GM23338 (cell line): ENCODE measurements at regions not wholly inside any gene's neighbourhood (a gene's known extent, or its start where the extent isn't known, plus 50 kb on each side); places are given as distances from the start of the nearest gene placed in this dataset.

Experiments used
- ATAC-seq: fragments of 200-7000 bp; cut with Tn5 transposase; 3 replicates; pipeline ENCODE4 v1.9.1; 2020
- DNase-seq: peaks from one replicate; pipeline ENCODE4 v3.0.0-alpha.2; 2015; ENCODE audit warnings: low spot score
- H2AFZ ChIP-seq: fragments of 200-600 bp; sonication (generic); 2 replicates; pipeline ENCODE4 v1.8.0; 2016; ENCODE audit warnings: antibody characterized with exemption, mild to moderate bottlenecking, moderate library complexity
- H3F3A ChIP-seq: fragments of 200-600 bp; sonication (generic); replicated peaks from 2 replicates; pipeline ENCODE4 v1.8.0; 2017; ENCODE audit warnings: antibody characterized with exemption, mixed run types, low read depth
- H3K27ac ChIP-seq: fragments of 200-600 bp; sonication (generic); 2 replicates; pipeline ENCODE4 v1.6.1; 2016; ENCODE audit warnings: low read depth
- H3K27me3 ChIP-seq: fragments of 200-600 bp; sonication (generic); 2 replicates; pipeline ENCODE4 v1.8.0; 2016; ENCODE audit warnings: mild to moderate bottlenecking, mixed run types, moderate library complexity; ENCODE audit not compliant: insufficient read depth
- H3K36me3 ChIP-seq: fragments of 200-600 bp; sonication (generic); 2 replicates; pipeline ENCODE4 v1.8.0; 2016; ENCODE audit warnings: mild to moderate bottlenecking; ENCODE audit not compliant: insufficient read depth
- H3K4me1 ChIP-seq: fragments of 200-600 bp; sonication (generic); 2 replicates; pipeline ENCODE4 v1.8.0; 2016; ENCODE audit warnings: mild to moderate bottlenecking, moderate library complexity; ENCODE audit not compliant: insufficient read depth
- H3K4me2 ChIP-seq: fragments of 200-600 bp; sonication (generic); 2 replicates; pipeline ENCODE4 v1.7.1; 2017; ENCODE audit warnings: mixed run types
- H3K4me3 ChIP-seq: fragments of 200-600 bp; sonication (generic); 2 replicates; pipeline ENCODE4 v1.6.1; 2016; ENCODE audit warnings: mixed run types
- H3K79me2 ChIP-seq: fragments of 200-600 bp; sonication (generic); replicated peaks from 2 replicates; pipeline ENCODE4 v1.8.0; 2017; ENCODE audit warnings: mild to moderate bottlenecking; ENCODE audit not compliant: insufficient read depth
- H3K9me2 ChIP-seq: fragments of 200-600 bp; sonication (generic); 2 replicates; pipeline ENCODE4 v1.8.0; 2017; ENCODE audit not compliant: insufficient read depth
- H4K20me1 ChIP-seq: fragments of 200-600 bp; sonication (generic); replicated peaks from 2 replicates; pipeline ENCODE4 v1.8.0; 2017; ENCODE audit warnings: mild to moderate bottlenecking; ENCODE audit not compliant: insufficient read depth
- H3K27ac Mint-ChIP-seq: 2 replicates; pipeline ENCODE4 v1.8.0; 2020; ENCODE audit warnings: inconsistent platforms, mild to moderate bottlenecking, moderate library complexity, mixed read lengths
- H3K27me3 Mint-ChIP-seq: 3 replicates; pipeline ENCODE4 v1.8.0; 2022; ENCODE audit warnings: low read depth, mild to moderate bottlenecking, moderate library complexity, mixed read lengths, inconsistent platforms; ENCODE audit not compliant: insufficient read depth, poor library complexity
- H3K36me3 Mint-ChIP-seq: 3 replicates; pipeline ENCODE4 v1.8.0; 2021; ENCODE audit warnings: low read depth, mild to moderate bottlenecking, inconsistent platforms, moderate library complexity, mixed read lengths
- H3K4me1 Mint-ChIP-seq: 3 replicates; pipeline ENCODE4 v1.8.0; 2020; ENCODE audit warnings: mild to moderate bottlenecking, inconsistent platforms, mixed read lengths
- H3K4me3 Mint-ChIP-seq: 3 replicates; pipeline ENCODE4 v1.8.0; 2021; ENCODE audit warnings: moderate library complexity, mild to moderate bottlenecking, inconsistent platforms, mixed read lengths
- H3K9me3 Mint-ChIP-seq: 3 replicates; pipeline ENCODE4 v1.8.0; 2020; ENCODE audit warnings: moderate library complexity, mild to moderate bottlenecking, inconsistent platforms, mixed read lengths
- CREB1 ChIP-seq: fragments of 250-450 bp; sonication (Bioruptor Pico); IDR thresholded peaks from 2 replicates; pipeline ENCODE4 v1.5.0; 2020; ENCODE audit warnings: low read depth, mild to moderate bottlenecking, moderate library complexity
- CTCF ChIP-seq, 2 experiments: fragments of 200-600 bp in 1 of 2; sonication (generic) in 1 of 2; conservative IDR thresholded peaks; 2 replicates each; pipeline versions ENCODE4 v1.5.1 to v1.6.1; 2016 to 2017; ENCODE audit warnings: antibody characterized with exemption in 2 of 2, low read depth in 2 of 2, mild to moderate bottlenecking in 2 of 2, moderate library complexity in 1 of 2
- ETS1 ChIP-seq: IDR thresholded peaks from 2 replicates; pipeline ENCODE4 v1.6.1; 2016; ENCODE audit warnings: antibody characterized with exemption
- EZH2 ChIP-seq: fragments of 200-600 bp; sonication (generic); IDR thresholded peaks from one replicate; pipeline ENCODE4 v1.8.0; 2017; ENCODE audit warnings: antibody characterized with exemption, mild to moderate bottlenecking, low read depth; ENCODE audit not compliant: unreplicated experiment
- EZH2phosphoT487 ChIP-seq: fragments of 200-600 bp; sonication (generic); IDR thresholded peaks from one replicate; pipeline ENCODE4 v1.8.1; 2018; ENCODE audit warnings: antibody characterized with exemption; ENCODE audit not compliant: unreplicated experiment
- JUNB ChIP-seq: IDR thresholded peaks from one replicate; pipeline ENCODE4 v1.6.1; 2016; ENCODE audit warnings: antibody characterized with exemption; ENCODE audit not compliant: unreplicated experiment
- NANOG ChIP-seq: IDR thresholded peaks from 2 replicates; pipeline ENCODE4 v1.6.1; 2016; ENCODE audit warnings: antibody characterized with exemption, borderline replicate concordance
- POLR2AphosphoS5 ChIP-seq: IDR thresholded peaks from 2 replicates; pipeline ENCODE4 v1.6.1; 2016; ENCODE audit warnings: antibody characterized with exemption, low read depth
- STAT1 ChIP-seq: IDR thresholded peaks from one replicate; pipeline ENCODE4 v1.6.1; 2016; ENCODE audit warnings: antibody characterized with exemption; ENCODE audit not compliant: unreplicated experiment
- ZNF114 ChIP-seq: fragments of 250-450 bp; sonication (Bioruptor Pico); IDR thresholded peaks from 2 replicates; pipeline ENCODE4 v1.5.0; 2020; ENCODE audit warnings: mild to moderate bottlenecking, moderate library complexity
- ZNF331 ChIP-seq: fragments of 250-450 bp; sonication (Bioruptor Pico); IDR thresholded peaks from 2 replicates; pipeline ENCODE4 v1.5.0; 2020; ENCODE audit warnings: low read depth, mild to moderate bottlenecking, moderate library complexity
- TF ChIP-seq, protein P1 (sequence below): IDR thresholded peaks from one replicate; pipeline ENCODE4 v1.6.1; 2018; ENCODE audit warnings: antibody characterized with exemption; ENCODE audit not compliant: unreplicated experiment
- TF ChIP-seq, protein P2 (sequence below): fragments of 250-450 bp; sonication (Bioruptor Pico); IDR thresholded peaks from 2 replicates; pipeline ENCODE4 v1.5.0; 2020; ENCODE audit warnings: mild to moderate bottlenecking, moderate library complexity

DNA sequence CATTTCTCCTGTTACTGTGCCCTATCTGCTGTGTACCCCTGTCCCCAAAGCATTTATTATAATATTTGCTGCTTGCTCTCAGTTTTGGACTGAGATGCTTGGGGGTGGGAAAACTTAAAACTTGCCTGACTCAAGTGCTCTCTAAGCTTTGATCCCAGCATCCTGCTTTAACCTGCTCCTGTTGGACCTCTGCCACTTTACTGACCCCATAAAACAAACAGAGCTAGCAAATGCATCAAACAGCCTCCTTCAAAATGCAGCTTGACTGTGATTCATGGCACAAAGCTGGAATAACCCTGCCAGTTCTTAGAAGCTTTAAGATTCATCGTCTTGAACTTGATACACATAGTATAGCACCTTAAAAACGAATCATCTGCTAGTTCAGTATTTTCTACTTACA, 212.5 kb downstream of the DEPDC1B start:
- H3K4me3 Mint-ChIP-seq: no peak overlapping the region
- H3K27ac ChIP-seq: no peak overlapping the region
- no peaks in the 10 kb centered on the region for H3K27me3 Mint-ChIP-seq
- H2AFZ ChIP-seq: no peak overlapping the region
- H3K4me1 ChIP-seq: no peaks in the 10 kb centered on the region
- TF ChIP-seq, protein P1, sequence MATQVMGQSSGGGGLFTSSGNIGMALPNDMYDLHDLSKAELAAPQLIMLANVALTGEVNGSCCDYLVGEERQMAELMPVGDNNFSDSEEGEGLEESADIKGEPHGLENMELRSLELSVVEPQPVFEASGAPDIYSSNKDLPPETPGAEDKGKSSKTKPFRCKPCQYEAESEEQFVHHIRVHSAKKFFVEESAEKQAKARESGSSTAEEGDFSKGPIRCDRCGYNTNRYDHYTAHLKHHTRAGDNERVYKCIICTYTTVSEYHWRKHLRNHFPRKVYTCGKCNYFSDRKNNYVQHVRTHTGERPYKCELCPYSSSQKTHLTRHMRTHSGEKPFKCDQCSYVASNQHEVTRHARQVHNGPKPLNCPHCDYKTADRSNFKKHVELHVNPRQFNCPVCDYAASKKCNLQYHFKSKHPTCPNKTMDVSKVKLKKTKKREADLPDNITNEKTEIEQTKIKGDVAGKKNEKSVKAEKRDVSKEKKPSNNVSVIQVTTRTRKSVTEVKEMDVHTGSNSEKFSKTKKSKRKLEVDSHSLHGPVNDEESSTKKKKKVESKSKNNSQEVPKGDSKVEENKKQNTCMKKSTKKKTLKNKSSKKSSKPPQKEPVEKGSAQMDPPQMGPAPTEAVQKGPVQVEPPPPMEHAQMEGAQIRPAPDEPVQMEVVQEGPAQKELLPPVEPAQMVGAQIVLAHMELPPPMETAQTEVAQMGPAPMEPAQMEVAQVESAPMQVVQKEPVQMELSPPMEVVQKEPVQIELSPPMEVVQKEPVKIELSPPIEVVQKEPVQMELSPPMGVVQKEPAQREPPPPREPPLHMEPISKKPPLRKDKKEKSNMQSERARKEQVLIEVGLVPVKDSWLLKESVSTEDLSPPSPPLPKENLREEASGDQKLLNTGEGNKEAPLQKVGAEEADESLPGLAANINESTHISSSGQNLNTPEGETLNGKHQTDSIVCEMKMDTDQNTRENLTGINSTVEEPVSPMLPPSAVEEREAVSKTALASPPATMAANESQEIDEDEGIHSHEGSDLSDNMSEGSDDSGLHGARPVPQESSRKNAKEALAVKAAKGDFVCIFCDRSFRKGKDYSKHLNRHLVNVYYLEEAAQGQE: no peak
- TF ChIP-seq STAT1 (no peak), POLR2AphosphoS5 (no peak), ZNF114 (CRISPR knock-in tag) (no peak), EZH2 (no peak), ETS1 (no peak), EZH2phosphoT487 (no peak), ZNF331 (CRISPR knock-in tag) (no peak), CTCF (conservative IDR thresholded peaks at IDR 0.05; ENCODE audit: low read depth in 2 of 2) (no peak), CREB1 (CRISPR knock-in tag) (no peak), JUNB (no peak), NANOG (no peak)
- TF ChIP-seq, protein P2, sequence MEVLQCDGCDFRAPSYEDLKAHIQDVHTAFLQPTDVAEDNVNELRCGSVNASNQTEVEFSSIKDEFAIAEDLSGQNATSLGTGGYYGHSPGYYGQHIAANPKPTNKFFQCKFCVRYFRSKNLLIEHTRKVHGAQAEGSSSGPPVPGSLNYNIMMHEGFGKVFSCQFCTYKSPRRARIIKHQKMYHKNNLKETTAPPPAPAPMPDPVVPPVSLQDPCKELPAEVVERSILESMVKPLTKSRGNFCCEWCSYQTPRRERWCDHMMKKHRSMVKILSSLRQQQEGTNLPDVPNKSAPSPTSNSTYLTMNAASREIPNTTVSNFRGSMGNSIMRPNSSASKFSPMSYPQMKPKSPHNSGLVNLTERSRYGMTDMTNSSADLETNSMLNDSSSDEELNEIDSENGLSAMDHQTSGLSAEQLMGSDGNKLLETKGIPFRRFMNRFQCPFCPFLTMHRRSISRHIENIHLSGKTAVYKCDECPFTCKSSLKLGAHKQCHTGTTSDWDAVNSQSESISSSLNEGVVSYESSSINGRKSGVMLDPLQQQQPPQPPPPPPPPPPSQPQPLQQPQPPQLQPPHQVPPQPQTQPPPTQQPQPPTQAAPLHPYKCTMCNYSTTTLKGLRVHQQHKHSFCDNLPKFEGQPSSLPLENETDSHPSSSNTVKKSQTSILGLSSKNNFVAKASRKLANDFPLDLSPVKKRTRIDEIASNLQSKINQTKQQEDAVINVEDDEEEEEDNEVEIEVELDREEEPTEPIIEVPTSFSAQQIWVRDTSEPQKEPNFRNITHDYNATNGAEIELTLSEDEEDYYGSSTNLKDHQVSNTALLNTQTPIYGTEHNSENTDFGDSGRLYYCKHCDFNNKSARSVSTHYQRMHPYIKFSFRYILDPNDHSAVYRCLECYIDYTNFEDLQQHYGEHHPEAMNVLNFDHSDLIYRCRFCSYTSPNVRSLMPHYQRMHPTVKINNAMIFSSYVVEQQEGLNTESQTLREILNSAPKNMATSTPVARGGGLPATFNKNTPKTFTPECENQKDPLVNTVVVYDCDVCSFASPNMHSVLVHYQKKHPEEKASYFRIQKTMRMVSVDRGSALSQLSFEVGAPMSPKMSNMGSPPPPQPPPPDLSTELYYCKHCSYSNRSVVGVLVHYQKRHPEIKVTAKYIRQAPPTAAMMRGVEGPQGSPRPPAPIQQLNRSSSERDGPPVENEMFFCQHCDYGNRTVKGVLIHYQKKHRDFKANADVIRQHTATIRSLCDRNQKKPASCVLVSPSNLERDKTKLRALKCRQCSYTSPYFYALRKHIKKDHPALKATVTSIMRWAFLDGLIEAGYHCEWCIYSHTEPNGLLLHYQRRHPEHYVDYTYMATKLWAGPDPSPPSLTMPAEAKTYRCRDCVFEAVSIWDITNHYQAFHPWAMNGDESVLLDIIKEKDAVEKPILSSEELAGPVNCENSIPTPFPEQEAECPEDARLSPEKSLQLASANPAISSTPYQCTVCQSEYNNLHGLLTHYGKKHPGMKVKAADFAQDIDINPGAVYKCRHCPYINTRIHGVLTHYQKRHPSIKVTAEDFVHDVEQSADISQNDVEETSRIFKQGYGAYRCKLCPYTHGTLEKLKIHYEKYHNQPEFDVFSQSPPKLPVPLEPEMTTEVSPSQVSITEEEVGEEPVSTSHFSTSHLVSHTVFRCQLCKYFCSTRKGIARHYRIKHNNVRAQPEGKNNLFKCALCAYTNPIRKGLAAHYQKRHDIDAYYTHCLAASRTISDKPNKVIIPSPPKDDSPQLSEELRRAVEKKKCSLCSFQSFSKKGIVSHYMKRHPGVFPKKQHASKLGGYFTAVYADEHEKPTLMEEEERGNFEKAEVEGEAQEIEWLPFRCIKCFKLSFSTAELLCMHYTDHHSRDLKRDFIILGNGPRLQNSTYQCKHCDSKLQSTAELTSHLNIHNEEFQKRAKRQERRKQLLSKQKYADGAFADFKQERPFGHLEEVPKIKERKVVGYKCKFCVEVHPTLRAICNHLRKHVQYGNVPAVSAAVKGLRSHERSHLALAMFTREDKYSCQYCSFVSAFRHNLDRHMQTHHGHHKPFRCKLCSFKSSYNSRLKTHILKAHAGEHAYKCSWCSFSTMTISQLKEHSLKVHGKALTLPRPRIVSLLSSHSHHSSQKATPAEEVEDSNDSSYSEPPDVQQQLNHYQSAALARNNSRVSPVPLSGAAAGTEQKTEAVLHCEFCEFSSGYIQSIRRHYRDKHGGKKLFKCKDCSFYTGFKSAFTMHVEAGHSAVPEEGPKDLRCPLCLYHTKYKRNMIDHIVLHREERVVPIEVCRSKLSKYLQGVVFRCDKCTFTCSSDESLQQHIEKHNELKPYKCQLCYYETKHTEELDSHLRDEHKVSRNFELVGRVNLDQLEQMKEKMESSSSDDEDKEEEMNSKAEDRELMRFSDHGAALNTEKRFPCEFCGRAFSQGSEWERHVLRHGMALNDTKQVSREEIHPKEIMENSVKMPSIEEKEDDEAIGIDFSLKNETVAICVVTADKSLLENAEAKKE: no peak
- no peaks in the 10 kb centered on the region for H3K9me3 Mint-ChIP-seq
- no peaks in the 10 kb centered on the region for H3F3A ChIP-seq
- no peak overlapping the region for H3K4me3 ChIP-seq
- no peaks in the 10 kb centered on the region for H4K20me1 ChIP-seq
- no peaks in the 10 kb centered on the region for H3K27me3 ChIP-seq
- DNase-seq: no peak
- ATAC-seq: no peak
- H3K9me2 ChIP-seq: no peaks in the 10 kb centered on the region
- no peak overlapping the region for H3K27ac Mint-ChIP-seq
- no peaks in the 10 kb centered on the region for H3K4me1 Mint-ChIP-seq
- H3K36me3 Mint-ChIP-seq: no peaks in the 10 kb centered on the region
- H3K4me2 ChIP-seq: no peak overlapping the region
- no peaks in the 10 kb centered on the region for H3K79me2 ChIP-seq
- no peaks in the 10 kb centered on the region for H3K36me3 ChIP-seq
